ENCODE measurements at regions not wholly inside any gene's neighbourhood (a gene's known extent, or its start where the extent isn't known, plus 50 kb on each side); places are given as distances from the start of the nearest gene placed in this dataset.

GRCh38 chr5:62737766-62738165, 159.1 kb downstream of the LRRC70 start (continued):
- no peak for TF ChIP-seq ZBTB4 (CRISPR knock-in tag; IDR thresholded peaks at IDR 0.05)
- no peak for TF ChIP-seq ESRRA (IDR thresholded peaks at IDR 0.05; ENCODE audit: low read length)
- no peak for TF ChIP-seq ZNF622 (IDR thresholded peaks at IDR 0.05)
- no peak for TF ChIP-seq MAX (IDR thresholded peaks at IDR 0.05; ENCODE audit: low read depth, low read length)
- TF ChIP-seq ZBED1 (IDR thresholded peaks at IDR 0.05; ENCODE audit: borderline replicate concordance): no peak
- TF ChIP-seq KLF5 (IDR thresholded peaks at IDR 0.05; ENCODE audit: partially characterized antibody): no peak

- no peak overlapping the region for H3K4me2 ChIP-seq (ENCODE audit: control insufficient read depth, insufficient read depth)
- in situ Hi-C loops (cut with MboI) (no loop called here), intact Hi-C loops (cut with micrococcal nuclease; ENCODE audit: unreplicated experiment) (no loop called here)
- no peak overlapping the region for H3K4me3 ChIP-seq
- H3K79me2 ChIP-seq (ENCODE audit: control insufficient read depth, insufficient read depth, low read length): no peaks in the 10 kb centered on the region
- no peaks in the 10 kb centered on the region for H3K27me3 ChIP-seq (replicated peaks in 1 of 2; ENCODE audit: control insufficient read depth in 2 of 2, insufficient read depth in 2 of 2, low read length in 1 of 2)
- no peak; the same call in 2 of the 3 replicates for ATAC-seq
- ChIA-PET CTCF (no interaction called here), RAD21 (ENCODE audit: unreplicated experiment) (interaction anchor here (1.0 kb wide), 1 partner anchor 9 kb away, joined by 3 read pairs; no protein-coding TSS in a partner anchor), POLR2A (no interaction called here), SMC1A (ENCODE audit: uncharacterized antibody, unreplicated experiment) (interaction anchor here (1.4 kb wide), 1 partner anchor 31 kb away, joined by 3 read pairs; no protein-coding TSS in a partner anchor)
- H3K36me3 ChIP-seq (ENCODE audit: control insufficient read depth in 2 of 2, insufficient read depth in 2 of 2, low read length in 1 of 2): no peaks in the 10 kb centered on the region
- WGBS (ENCODE audit: insufficient coverage, insufficient replicate concordance, low lambda C conversion rate, missing lambda C conversion rate): 25% methylated on average over 1 of the region's 1 CpG
- no peak for DNase-seq (ENCODE audit: low read depth, low spot score)
- H3K4me1 ChIP-seq (ENCODE audit: control insufficient read depth, insufficient read depth, low read length): no peaks in the 10 kb centered on the region
- no peak overlapping the region for H2AFZ ChIP-seq (ENCODE audit: control insufficient read depth, low read depth, low read length)
- no peak overlapping the region for H3K9ac ChIP-seq (ENCODE audit: control insufficient read depth, insufficient read depth, low read length)
- H3K9me3 ChIP-seq (replicated peaks; ENCODE audit: control insufficient read depth, insufficient read depth, low read length): no peaks in the 10 kb centered on the region
- FAIRE-seq: no peak
- BruUV-seq (replicated peaks): no TSS peak
- H3K27ac ChIP-seq (ENCODE audit: control insufficient read depth, insufficient read depth): no peak overlapping the region
- no peaks in the 10 kb centered on the region for H4K20me1 ChIP-seq (ENCODE audit: control insufficient read depth, insufficient read depth)
- TF ChIP-seq PML (IDR thresholded peaks at IDR 0.05; ENCODE audit: low read length) (no peak), NFXL1 (IDR thresholded peaks at IDR 0.05; ENCODE audit: borderline replicate concordance) (no peak), ZBTB11 (CRISPR knock-in tag; IDR thresholded peaks at IDR 0.05) (no peak), SIX5 (IDR thresholded peaks at IDR 0.05; ENCODE audit: low read depth, low read length, severe bottlenecking) (no peak), DPF2 (IDR thresholded peaks at IDR 0.05) (no peak), EZH2 (IDR thresholded peaks at IDR 0.05; ENCODE audit: borderline replicate concordance, control insufficient read depth, low read depth, low read length) (no peak), ETV6 (conservative IDR thresholded peaks at IDR 0.05 in 1 of 2, IDR thresholded peaks at IDR 0.05 in 1 of 2; ENCODE audit: borderline replicate concordance in 1 of 2, low read depth in 1 of 2) (no peak), JUNB (IDR thresholded peaks at IDR 0.05) (no peak), SMAD5 (IDR thresholded peaks at IDR 0.05; ENCODE audit: low read depth) (no peak), NRF1 (conservative IDR thresholded peaks at IDR 0.05; ENCODE audit: low read depth, low read length) (no peak), PAX8 (IDR thresholded peaks at IDR 0.05) (no peak), NFYB (IDR thresholded peaks at IDR 0.05; ENCODE audit: insufficient read depth, low read depth, low read length) (no peak), CEBPB (IDR thresholded peaks at IDR 0.05; ENCODE audit: borderline replicate concordance in 1 of 2, low read depth in 2 of 2, low read length in 2 of 2) (no peak)
Observed at GRCh38 chr5:62732677-62733121, 154.1 kb downstream of the LRRC70 start.

Measured in GM12878 (cell line).